Activated CD4-positive, alpha-beta memory T cell treated with anti-CD3 and anti-CD28 coated beads, Interleukin-2, amount 10 ng/mL, durations not matched to agents 7 days and 5 days (primary cell): ENCODE measurements at regions not wholly inside any gene's neighbourhood (a gene's known extent, or its start where the extent isn't known, plus 50 kb on each side); places are given as distances from the start of the nearest gene placed in this dataset.

ENCODE experiments used
- CTCF ChIA-PET: fragments of 350-600 bp; sonication (Branson Sonifier 250); formaldehyde crosslinking; loops from one replicate; lab custom pipeline; 2021; ENCODE audit warnings: antibody characterized with exemption, inconsistent platforms; lab: Charles Lee
- POLR2A ChIA-PET: fragments of 350-600 bp; sonication (Branson Sonifier 250); formaldehyde crosslinking; loops from one replicate; lab custom pipeline; 2021; ENCODE audit warnings: antibody characterized with exemption; lab: Charles Lee
- DNase-seq: peaks from one replicate; pipeline ENCODE4 v3.0.0-alpha.2; 2020
- H3K27ac Mint-ChIP-seq: one replicate; pipeline ENCODE4 v1.8.0; 2021; ENCODE audit warnings: mild to moderate bottlenecking, mixed read lengths
- H3K27me3 Mint-ChIP-seq: one replicate; pipeline ENCODE4 v1.8.0; 2021; ENCODE audit warnings: mixed read lengths
- H3K36me3 Mint-ChIP-seq: one replicate; pipeline ENCODE4 v1.8.0; 2021; ENCODE audit warnings: low read depth, mixed read lengths
- H3K4me1 Mint-ChIP-seq: one replicate; pipeline ENCODE4 v1.8.0; 2021; ENCODE audit warnings: mixed read lengths
- H3K4me3 Mint-ChIP-seq: one replicate; pipeline ENCODE4 v1.8.0; 2021; ENCODE audit warnings: mild to moderate bottlenecking, mixed read lengths
- H3K9me3 Mint-ChIP-seq: one replicate; pipeline ENCODE4 v1.8.0; 2021; ENCODE audit warnings: mixed read lengths

- DNase-seq, result no peak
- Mint-ChIP-seq H3K36me3 (no peaks in the 10 kb centered on the region), H3K27me3 (no peaks in the 10 kb centered on the region), H3K4me1 (no peaks in the 10 kb centered on the region), H3K4me3 (no peak overlapping the region), H3K9me3 (no peaks in the 10 kb centered on the region), H3K27ac (no peak overlapping the region)
- ChIA-PET CTCF (interaction anchor here (0.6 to 1.3 kb wide), 3 partner anchors 409 to 1594 kb away, joined by 3 to 5 read pairs (median 3); no protein-coding TSS in a partner anchor), POLR2A (no interaction called here)
These were observed 656.4 kb downstream of the LTN1 start for GRCh38 chr21:28336314-28336713.

- Mint-ChIP-seq H3K27ac (no peak overlapping the region), H3K4me1 (no peaks in the 10 kb centered on the region), H3K36me3 (no peaks in the 10 kb centered on the region), H3K27me3 (no peaks in the 10 kb centered on the region), H3K9me3 (no peaks in the 10 kb centered on the region), H3K4me3 (no peak overlapping the region)
- POLR2A ChIA-PET, result no interaction called here
- DNase-seq, result no peak
- CTCF ChIA-PET, result no interaction called here
These were observed 658.3 kb downstream of the LTN1 start for GRCh38 chr21:28334407-28334806.

DNA sequence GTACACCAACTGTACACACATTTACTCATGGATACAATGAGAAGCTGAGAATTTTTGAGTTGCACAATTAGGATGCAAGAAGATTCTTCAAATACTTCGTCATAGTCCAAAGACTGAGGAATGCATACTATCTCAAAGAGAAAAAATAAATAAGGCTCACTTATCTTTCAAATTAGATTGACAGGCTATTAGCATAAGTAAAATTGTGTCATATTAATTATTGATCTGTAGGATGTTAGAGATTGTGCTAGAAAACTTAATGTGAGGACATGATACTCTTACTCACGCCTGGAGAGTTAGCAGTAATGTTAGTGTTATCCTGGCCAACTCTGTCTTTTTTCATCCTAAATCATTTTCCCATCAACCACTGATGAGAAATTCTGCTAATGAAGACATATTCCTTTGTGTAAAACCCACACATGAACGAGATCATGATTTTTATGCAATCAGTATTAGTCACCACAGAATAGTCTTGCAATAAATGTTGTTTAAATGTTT is 659.0 kb downstream of the LTN1 start:
- H3K27ac Mint-ChIP-seq, result no peak overlapping the region
- POLR2A ChIA-PET, result no interaction called here
- CTCF ChIA-PET, result no interaction called here

DNA sequence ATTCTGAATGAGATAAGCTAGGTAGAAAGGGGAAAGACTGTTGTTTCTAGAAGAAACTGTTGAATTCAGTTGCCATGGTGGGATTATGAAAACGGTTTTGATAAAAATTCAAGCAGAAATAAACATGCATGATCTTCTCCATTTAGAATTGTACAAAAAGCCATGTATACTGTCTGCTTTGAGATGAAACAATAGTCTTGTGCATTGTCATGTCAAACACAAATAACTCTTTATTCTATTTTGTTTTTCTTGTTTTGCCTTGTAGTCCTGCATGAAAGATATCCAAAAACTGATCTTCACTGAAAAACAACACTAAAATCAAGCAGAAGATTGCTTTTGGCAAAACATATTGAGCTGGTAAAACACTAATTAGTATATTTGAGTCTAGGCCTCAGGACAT is 659.9 kb downstream of the LTN1 start:
- Mint-ChIP-seq H3K4me3 (no peak overlapping the region), H3K36me3 (no peaks in the 10 kb centered on the region), H3K27ac (no peak overlapping the region), H3K27me3 (no peaks in the 10 kb centered on the region), H3K4me1 (no peaks in the 10 kb centered on the region), H3K9me3 (peaks cover 2% of the 10 kb centered on the region)
- CTCF ChIA-PET, result no interaction called here
- DNase-seq, result no peak
- POLR2A ChIA-PET, result no interaction called here

More for the DNA sequence above, 659.0 kb downstream of the LTN1 start:
- H3K27me3 Mint-ChIP-seq, result no peaks in the 10 kb centered on the region
- peaks cover 2% of the 10 kb centered on the region for H3K9me3 Mint-ChIP-seq
- no peaks in the 10 kb centered on the region for H3K4me1 Mint-ChIP-seq
- no peak overlapping the region for H3K4me3 Mint-ChIP-seq
- DNase-seq, result no peak
- H3K36me3 Mint-ChIP-seq, result no peaks in the 10 kb centered on the region

DNA sequence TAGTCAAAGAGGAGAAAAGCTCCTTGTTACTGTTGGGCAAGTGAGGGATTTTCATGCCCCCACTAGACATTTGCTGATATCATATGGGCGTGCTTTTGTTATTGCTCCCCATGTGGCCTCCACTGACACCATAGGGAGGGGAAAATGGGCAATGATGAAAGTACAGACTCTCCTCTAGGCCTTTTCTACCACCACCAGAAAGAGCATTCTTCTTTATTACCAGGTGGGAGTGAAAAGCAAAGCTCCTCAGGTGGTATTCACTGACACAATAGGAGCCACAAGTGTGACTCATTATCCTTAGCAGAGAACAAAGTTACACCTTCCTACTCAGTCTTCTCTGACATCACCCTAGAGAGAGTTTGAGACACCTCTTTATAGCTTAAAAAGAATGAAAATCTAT is 667.1 kb downstream of the LTN1 start:
- DNase-seq, result no peak
- Mint-ChIP-seq H3K4me3 (no peak overlapping the region), H3K27ac (no peak overlapping the region), H3K4me1 (no peaks in the 10 kb centered on the region), H3K27me3 (no peaks in the 10 kb centered on the region), H3K9me3 (peaks cover 2% of the 10 kb centered on the region), H3K36me3 (no peaks in the 10 kb centered on the region)
- ChIA-PET CTCF (no interaction called here), POLR2A (no interaction called here)

DNA sequence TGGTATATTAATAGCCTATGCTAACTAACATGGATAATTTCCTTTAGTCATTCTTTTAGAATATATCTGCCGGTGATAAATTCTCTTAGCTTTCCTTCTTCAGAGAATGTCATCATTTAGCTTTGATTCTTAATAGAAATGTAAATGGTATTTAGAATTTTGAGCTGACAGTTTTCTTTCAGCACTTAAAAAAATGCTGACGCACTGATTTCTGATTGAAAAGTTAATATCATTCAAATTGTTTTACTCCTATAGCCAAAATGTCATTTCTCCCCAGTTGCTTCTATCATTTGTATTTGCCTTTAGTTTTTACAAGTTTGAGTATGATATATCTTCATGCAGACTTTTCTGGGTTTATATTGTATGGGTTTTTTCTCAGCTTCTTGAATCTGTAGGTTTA is 668.0 kb downstream of the LTN1 start:
- CTCF ChIA-PET, result no interaction called here

GRCh38 chr21:28317177-28317950 is 675.3 kb downstream of the LTN1 start:
- no peaks in the 10 kb centered on the region for H3K27me3 Mint-ChIP-seq
- no peaks in the 10 kb centered on the region for H3K9me3 Mint-ChIP-seq
- DNase-seq, result no peak
- no peak overlapping the region for H3K4me3 Mint-ChIP-seq
- POLR2A ChIA-PET, result no interaction called here
- H3K36me3 Mint-ChIP-seq, result no peaks in the 10 kb centered on the region
- CTCF ChIA-PET, result no interaction called here
- H3K27ac Mint-ChIP-seq, result no peak overlapping the region
- H3K4me1 Mint-ChIP-seq, result no peaks in the 10 kb centered on the region

More for the DNA sequence above, 668.0 kb downstream of the LTN1 start:
- Mint-ChIP-seq H3K27me3 (no peaks in the 10 kb centered on the region), H3K27ac (no peak overlapping the region), H3K4me1 (no peaks in the 10 kb centered on the region), H3K36me3 (no peaks in the 10 kb centered on the region), H3K9me3 (peaks cover 2% of the 10 kb centered on the region), H3K4me3 (no peak overlapping the region)
- no peak for DNase-seq
- POLR2A ChIA-PET, result no interaction called here

DNA sequence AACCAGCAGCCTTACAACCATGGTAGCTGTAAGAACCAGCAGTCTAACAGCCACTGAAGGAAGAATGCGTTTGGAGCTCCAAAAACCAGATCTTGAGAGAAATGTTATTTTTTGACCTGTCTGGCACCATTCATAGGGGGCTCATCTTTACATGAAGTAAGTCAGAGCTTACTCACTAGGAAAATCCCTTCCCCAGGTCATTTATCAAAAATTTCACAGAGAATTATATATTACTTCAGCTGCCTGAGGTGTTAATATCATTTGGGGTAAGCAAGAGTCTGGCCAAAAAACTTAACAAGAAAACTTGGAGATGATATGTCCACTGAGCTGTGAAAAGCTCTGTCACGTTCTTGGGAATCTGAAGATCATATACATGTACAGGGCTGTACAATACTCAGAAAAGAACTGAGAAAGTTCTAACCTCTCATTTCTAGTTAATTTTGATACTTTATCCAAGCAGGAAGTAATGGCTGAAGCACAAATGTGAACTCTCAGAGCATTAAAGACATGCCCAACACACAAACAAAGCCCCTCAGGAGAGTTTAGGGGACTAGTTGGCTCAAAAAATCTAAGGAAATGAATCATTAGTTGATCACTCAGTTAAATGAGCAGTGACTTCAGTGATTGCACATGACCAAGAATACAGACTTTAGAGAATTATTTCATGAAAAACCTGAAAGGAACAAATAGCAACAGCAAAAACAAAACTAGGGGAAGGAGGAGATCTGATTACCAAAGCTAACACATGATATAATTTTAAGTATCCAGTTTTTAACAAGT is 681.1 kb downstream of the LTN1 start:
- POLR2A ChIA-PET, result no interaction called here

GRCh38 chr21:28310711-28311110 is 682.0 kb downstream of the LTN1 start:
- CTCF ChIA-PET, result no interaction called here
- Mint-ChIP-seq H3K36me3 (no peaks in the 10 kb centered on the region), H3K27ac (no peak overlapping the region), H3K9me3 (no peaks in the 10 kb centered on the region), H3K4me3 (no peak overlapping the region), H3K27me3 (no peaks in the 10 kb centered on the region), H3K4me1 (no peaks in the 10 kb centered on the region)
- POLR2A ChIA-PET, result no interaction called here
- DNase-seq, result no peak

More for the DNA sequence above, 681.1 kb downstream of the LTN1 start:
- DNase-seq, result no peak
- Mint-ChIP-seq H3K27me3 (no peaks in the 10 kb centered on the region), H3K36me3 (no peaks in the 10 kb centered on the region), H3K9me3 (no peaks in the 10 kb centered on the region), H3K4me1 (no peaks in the 10 kb centered on the region), H3K4me3 (no peak overlapping the region), H3K27ac (no peak overlapping the region)
- CTCF ChIA-PET, result no interaction called here

- CTCF ChIA-PET, result no interaction called here
- Mint-ChIP-seq H3K36me3 (no peaks in the 10 kb centered on the region), H3K27me3 (no peaks in the 10 kb centered on the region), H3K4me1 (no peaks in the 10 kb centered on the region), H3K9me3 (no peaks in the 10 kb centered on the region), H3K27ac (no peak overlapping the region), H3K4me3 (no peak overlapping the region)
- DNase-seq, result no peak
- POLR2A ChIA-PET, result no interaction called here
These were observed 682.4 kb downstream of the LTN1 start for GRCh38 chr21:28310171-28310685.

GRCh38 chr21:28309596-28309995 is 683.1 kb downstream of the LTN1 start:
- ChIA-PET CTCF (no interaction called here), POLR2A (no interaction called here)
- DNase-seq, result no peak
- Mint-ChIP-seq H3K36me3 (no peaks in the 10 kb centered on the region), H3K4me1 (no peaks in the 10 kb centered on the region), H3K27ac (no peak overlapping the region), H3K27me3 (no peaks in the 10 kb centered on the region), H3K4me3 (no peak overlapping the region), H3K9me3 (no peaks in the 10 kb centered on the region)

DNA sequence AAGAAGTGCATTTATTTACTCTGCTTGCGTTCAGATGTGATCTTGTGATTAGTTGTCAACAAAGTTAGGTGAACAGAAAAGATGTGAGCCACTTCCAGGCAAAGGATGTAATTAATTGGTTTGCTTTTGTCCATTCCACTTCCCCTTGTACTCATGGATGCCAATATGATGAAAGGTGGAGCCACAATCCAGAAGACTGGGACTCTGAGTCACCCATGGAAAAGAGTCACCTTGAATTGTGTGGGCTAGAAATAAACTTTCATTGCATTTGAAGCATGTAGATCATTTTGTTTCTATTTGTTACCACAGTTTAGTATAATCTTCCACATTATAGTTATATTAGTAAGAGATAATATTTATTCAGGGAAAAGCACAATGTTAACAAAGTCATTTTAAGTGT is 684.2 kb downstream of the LTN1 start:
- H3K27ac Mint-ChIP-seq, result no peak overlapping the region
- no peak overlapping the region for H3K4me3 Mint-ChIP-seq
- DNase-seq, result no peak
- no peaks in the 10 kb centered on the region for H3K27me3 Mint-ChIP-seq
- H3K4me1 Mint-ChIP-seq, result no peaks in the 10 kb centered on the region
- ChIA-PET CTCF (no interaction called here), POLR2A (no interaction called here)
- no peaks in the 10 kb centered on the region for H3K36me3 Mint-ChIP-seq
- H3K9me3 Mint-ChIP-seq, result no peaks in the 10 kb centered on the region

DNA sequence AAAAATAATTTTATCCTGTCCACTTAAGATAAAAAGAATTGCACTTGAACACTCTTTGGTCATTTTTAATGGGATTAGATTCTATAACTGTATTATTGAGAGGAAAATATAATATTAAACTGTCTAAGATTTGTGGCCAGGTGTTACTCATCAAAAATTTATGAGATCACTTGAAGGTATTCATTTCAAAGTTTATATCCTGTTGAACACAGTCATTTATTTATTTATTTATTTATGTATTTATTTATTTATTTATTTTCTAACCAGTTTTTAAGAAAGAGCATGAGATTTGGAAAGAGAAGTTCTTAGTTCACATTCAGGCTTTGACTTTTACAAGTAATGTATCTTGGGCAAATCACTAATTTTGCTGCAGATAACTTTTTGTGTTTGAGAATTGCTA is 692.7 kb downstream of the LTN1 start:
- H3K4me3 Mint-ChIP-seq, result no peak overlapping the region
- H3K9me3 Mint-ChIP-seq, result no peaks in the 10 kb centered on the region
- CTCF ChIA-PET, result no interaction called here
- POLR2A ChIA-PET, result no interaction called here
- H3K36me3 Mint-ChIP-seq, result no peaks in the 10 kb centered on the region
- H3K27me3 Mint-ChIP-seq, result no peaks in the 10 kb centered on the region
- H3K27ac Mint-ChIP-seq, result no peak overlapping the region
- DNase-seq, result no peak
- H3K4me1 Mint-ChIP-seq, result no peaks in the 10 kb centered on the region
